Common myeloid progenitor, CD34-positive (primary cell): ENCODE measurements at regions not wholly inside any gene's neighbourhood (a gene's known extent, or its start where the extent isn't known, plus 50 kb on each side); places are given as distances from the start of the nearest gene placed in this dataset.

Source experiments
- CTCF ChIA-PET: fragments of 350-600 bp; sonication (Branson Sonifier 250); formaldehyde crosslinking; loops from one replicate; lab custom pipeline; 2021; ENCODE audit warnings: antibody characterized with exemption; lab: Charles Lee
- POLR2A ChIA-PET: fragments of 350-600 bp; sonication (Branson Sonifier 250); formaldehyde crosslinking; loops from one replicate; lab custom pipeline; 2021; ENCODE audit warnings: antibody characterized with exemption; lab: Charles Lee
- DNase-seq, 3 donors: peaks; one replicate each; pipeline versions ENCODE4 v3.0.0 to v3.0.0-alpha.2; 2013
- H3K27ac ChIP-seq, 2 experiments: 1 replicate in 1 of 2; 2 replicates in 1 of 2; pipeline ENCODE4 v1.7.0; 2013; ENCODE audit warnings: inconsistent platforms in 2 of 2, low read length in 2 of 2, mild to moderate bottlenecking in 2 of 2, low read depth in 1 of 2, moderate library complexity in 1 of 2; ENCODE audit not compliant: severe bottlenecking in 2 of 2, insufficient read depth in 1 of 2, poor library complexity in 1 of 2
- H3K27me3 ChIP-seq, 5 experiments: replicated peaks in 2 of 5; 1 replicate in 3 of 5; 2 replicates in 2 of 5; pipeline versions ENCODE4 v1.6.1 to v1.7.0; 2013; ENCODE audit warnings: low read length in 4 of 5, mild to moderate bottlenecking in 2 of 5, moderate library complexity in 2 of 5, inconsistent platforms in 1 of 5; ENCODE audit not compliant: insufficient read depth in 5 of 5, control insufficient read depth in 4 of 5
- H3K36me3 ChIP-seq, 4 experiments: 1 replicate in 2 of 4; 2 replicates in 2 of 4; pipeline versions ENCODE4 v1.6.1 to v1.7.0; 2013; ENCODE audit warnings: low read length in 3 of 4, control low read depth in 1 of 4, mild to moderate bottlenecking in 1 of 4; ENCODE audit not compliant: control insufficient read depth in 4 of 4, insufficient read depth in 4 of 4
- H3K4me1 ChIP-seq, 4 experiments: 1 replicate in 3 of 4; 2 replicates in 1 of 4; pipeline versions ENCODE4 v1.6.1 to v1.7.1; 2013; ENCODE audit warnings: low read length in 3 of 4, mild to moderate bottlenecking in 3 of 4, control low read depth in 1 of 4, inconsistent platforms in 1 of 4, moderate library complexity in 1 of 4; ENCODE audit not compliant: control insufficient read depth in 4 of 4, insufficient read depth in 4 of 4; ENCODE audit errors: control extremely low read depth in 1 of 4
- H3K4me3 ChIP-seq, 7 experiments: 1 replicate in 4 of 7; 2 replicates in 3 of 7; pipeline versions ENCODE4 v1.5.1 to v1.7.0; 2013; ENCODE audit warnings: mild to moderate bottlenecking in 7 of 7, low read length in 6 of 7, moderate library complexity in 6 of 7, inconsistent platforms in 2 of 7, low read depth in 2 of 7, control low read depth in 1 of 7; ENCODE audit not compliant: insufficient read depth in 4 of 7, control insufficient read depth in 1 of 7; ENCODE audit errors: extremely low read depth in 1 of 7
- H3K9me3 ChIP-seq, 5 experiments: 1 replicate in 4 of 5; 2 replicates in 1 of 5; pipeline versions ENCODE4 v1.6.1 to v1.7.1; 2013; ENCODE audit warnings: low read length in 4 of 5, mild to moderate bottlenecking in 2 of 5, inconsistent platforms in 1 of 5, low read depth in 1 of 5, moderate library complexity in 1 of 5; ENCODE audit not compliant: control insufficient read depth in 4 of 5, insufficient read depth in 2 of 5; ENCODE audit errors: control extremely low read depth in 1 of 5
- WGBS: methylation state at CpG from one replicate; pipeline ENCODE4 v1.1.5; 2013; ENCODE audit not compliant: insufficient coverage; 5-methylcytosine and 5-hydroxymethylcytosine counted together

- no peak for DNase-seq
- 100% methylated on average over 1 of the region's 4 CpGs for WGBS
- no peak overlapping the region for H3K27ac ChIP-seq
- H3K4me1 ChIP-seq: no peaks in the 10 kb centered on the region
- peaks cover 0 to 8% (median 0%) of the 10 kb centered on the region in 5 experiments for H3K9me3 ChIP-seq
- H3K4me3 ChIP-seq: no peak overlapping the region
- H3K27me3 ChIP-seq: peaks cover 0 to 2% (median 0%) of the 10 kb centered on the region in 5 experiments
- POLR2A ChIA-PET: no interaction called here
- no peaks in the 10 kb centered on the region for H3K36me3 ChIP-seq
- CTCF ChIA-PET: no interaction called here
Measured at GRCh38 chr2:220980966-220981675, 591.0 kb downstream of the EPHA4 start.

GRCh38 chr2:220981926-220982325 is 590.2 kb downstream of the EPHA4 start:
- H3K27ac ChIP-seq: no peak overlapping the region
- POLR2A ChIA-PET: no interaction called here
- H3K4me1 ChIP-seq: no peaks in the 10 kb centered on the region
- peaks cover 0 to 8% (median 0%) of the 10 kb centered on the region in 5 experiments for H3K9me3 ChIP-seq
- H3K36me3 ChIP-seq: no peaks in the 10 kb centered on the region
- H3K4me3 ChIP-seq: no peak overlapping the region
- WGBS: no CpG with 5 or more reads among the region's 6 CpGs
- CTCF ChIA-PET: no interaction called here
- H3K27me3 ChIP-seq: peaks cover 0 to 2% (median 0%) of the 10 kb centered on the region in 5 experiments
- DNase-seq: no peak

GRCh38 chr2:220985561-220985960 is 586.5 kb downstream of the EPHA4 start:
- 97% methylated on average over 4 of the region's 4 CpGs for WGBS
- POLR2A ChIA-PET: no interaction called here
- CTCF ChIA-PET: no interaction called here

GRCh38 chr2:220987839-220988238 is 584.3 kb downstream of the EPHA4 start:
- no peaks in the 10 kb centered on the region for H3K9me3 ChIP-seq
- ChIA-PET CTCF (no interaction called here), POLR2A (interaction anchor here (0.7 kb wide), 1 partner anchor 11 kb away, joined by 3 read pairs; no protein-coding TSS in a partner anchor)
- H3K36me3 ChIP-seq: no peaks in the 10 kb centered on the region
- H3K4me1 ChIP-seq: no peaks in the 10 kb centered on the region
- no peak for DNase-seq
- H3K27ac ChIP-seq: no peak overlapping the region
- H3K27me3 ChIP-seq: peaks cover 0 to 2% (median 0%) of the 10 kb centered on the region in 5 experiments
- no peak overlapping the region for H3K4me3 ChIP-seq
- 90% methylated on average over 2 of the region's 3 CpGs for WGBS

More at GRCh38 chr2:220985561-220985960, 586.5 kb downstream of the EPHA4 start:
- Histone ChIP-seq H3K4me3 (no peak overlapping the region), H3K27ac (no peak overlapping the region), H3K27me3 (peaks cover 0 to 2% (median 0%) of the 10 kb centered on the region in 5 experiments), H3K4me1 (no peaks in the 10 kb centered on the region), H3K9me3 (no peaks in the 10 kb centered on the region), H3K36me3 (no peaks in the 10 kb centered on the region)
- no peak for DNase-seq

- ChIA-PET CTCF (no interaction called here), POLR2A (no interaction called here)
- Histone ChIP-seq H3K36me3 (no peaks in the 10 kb centered on the region), H3K27ac (no peak overlapping the region), H3K27me3 (no peaks in the 10 kb centered on the region), H3K4me1 (no peaks in the 10 kb centered on the region), H3K4me3 (no peak overlapping the region), H3K9me3 (no peaks in the 10 kb centered on the region)
- no peak for DNase-seq
Measured at GRCh38 chr2:220991972-220992371, 580.1 kb downstream of the EPHA4 start.

- no peaks in the 10 kb centered on the region for H3K4me1 ChIP-seq
- no CpG with 5 or more reads among the region's 3 CpGs for WGBS
- H3K27ac ChIP-seq: no peak overlapping the region
- H3K36me3 ChIP-seq: no peaks in the 10 kb centered on the region
- CTCF ChIA-PET: no interaction called here
- POLR2A ChIA-PET: no interaction called here
- no peak for DNase-seq
- H3K27me3 ChIP-seq: no peaks in the 10 kb centered on the region
- no peaks in the 10 kb centered on the region for H3K9me3 ChIP-seq
- H3K4me3 ChIP-seq: no peak overlapping the region
Measured at GRCh38 chr2:220994846-220995245, 577.3 kb downstream of the EPHA4 start.

- no peak for DNase-seq
- Histone ChIP-seq H3K27me3 (no peaks in the 10 kb centered on the region), H3K4me1 (no peaks in the 10 kb centered on the region), H3K27ac (no peak overlapping the region), H3K9me3 (no peaks in the 10 kb centered on the region), H3K4me3 (no peak overlapping the region), H3K36me3 (no peaks in the 10 kb centered on the region)
- no CpG with 5 or more reads among the region's 2 CpGs for WGBS
- ChIA-PET POLR2A (interaction anchor here (0.6 kb wide), 1 partner anchor 73 kb away, joined by 4 read pairs; no protein-coding TSS in a partner anchor), CTCF (no interaction called here)
Measured at GRCh38 chr2:220995581-220995980, 576.5 kb downstream of the EPHA4 start.
